ENCODE measurements at regions not wholly inside any gene's neighbourhood (a gene's known extent, or its start where the extent isn't known, plus 50 kb on each side); places are given as distances from the start of the nearest gene placed in this dataset.

DNA sequence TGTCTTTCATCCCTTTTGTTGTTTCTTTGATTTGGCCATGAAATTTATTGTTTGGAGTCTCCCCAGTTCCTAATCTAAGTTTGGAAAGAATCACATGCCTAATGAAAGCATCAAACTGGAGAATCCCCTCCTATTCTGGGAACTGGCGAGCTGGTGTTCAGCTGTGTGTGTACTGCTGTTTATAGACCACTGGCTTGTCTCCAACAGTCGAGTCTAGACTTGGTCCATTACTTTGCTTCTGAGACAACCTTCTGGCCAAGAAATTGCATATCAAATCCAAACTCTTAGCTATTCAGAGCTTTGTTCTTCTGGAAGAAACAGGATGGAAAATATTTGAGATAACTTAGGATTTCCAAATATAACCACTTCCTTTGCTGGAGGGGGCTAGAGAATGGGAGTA is 111.5 kb upstream of the THSD7B start:
- no peak for TF ChIP-seq POLR2A (IDR thresholded peaks at IDR 0.05)
- TF ChIP-seq, protein P1, sequence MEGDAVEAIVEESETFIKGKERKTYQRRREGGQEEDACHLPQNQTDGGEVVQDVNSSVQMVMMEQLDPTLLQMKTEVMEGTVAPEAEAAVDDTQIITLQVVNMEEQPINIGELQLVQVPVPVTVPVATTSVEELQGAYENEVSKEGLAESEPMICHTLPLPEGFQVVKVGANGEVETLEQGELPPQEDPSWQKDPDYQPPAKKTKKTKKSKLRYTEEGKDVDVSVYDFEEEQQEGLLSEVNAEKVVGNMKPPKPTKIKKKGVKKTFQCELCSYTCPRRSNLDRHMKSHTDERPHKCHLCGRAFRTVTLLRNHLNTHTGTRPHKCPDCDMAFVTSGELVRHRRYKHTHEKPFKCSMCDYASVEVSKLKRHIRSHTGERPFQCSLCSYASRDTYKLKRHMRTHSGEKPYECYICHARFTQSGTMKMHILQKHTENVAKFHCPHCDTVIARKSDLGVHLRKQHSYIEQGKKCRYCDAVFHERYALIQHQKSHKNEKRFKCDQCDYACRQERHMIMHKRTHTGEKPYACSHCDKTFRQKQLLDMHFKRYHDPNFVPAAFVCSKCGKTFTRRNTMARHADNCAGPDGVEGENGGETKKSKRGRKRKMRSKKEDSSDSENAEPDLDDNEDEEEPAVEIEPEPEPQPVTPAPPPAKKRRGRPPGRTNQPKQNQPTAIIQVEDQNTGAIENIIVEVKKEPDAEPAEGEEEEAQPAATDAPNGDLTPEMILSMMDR (IDR thresholded peaks at IDR 0.05), result no peak
- WGBS (ENCODE audit: insufficient coverage, low coverage, low lambda C conversion rate, missing lambda C conversion rate), result 18% methylated on average over 2 of the region's 2 CpGs
- no peak overlapping the region for H3K27ac ChIP-seq
- ATAC-seq (peak in 1 of 4 donors; percentile 55), DNase-seq (no peak)
- no peaks in the 10 kb centered on the region for H3K9me3 ChIP-seq
- H3K4me1 ChIP-seq, result no peaks in the 10 kb centered on the region
- H3K27me3 ChIP-seq, result no peaks in the 10 kb centered on the region
- no peaks in the 10 kb centered on the region for H3K36me3 ChIP-seq
- H3K4me3 ChIP-seq, result no peak overlapping the region
- intact Hi-C loops (cut with DNase I), result no loop called here

DNA sequence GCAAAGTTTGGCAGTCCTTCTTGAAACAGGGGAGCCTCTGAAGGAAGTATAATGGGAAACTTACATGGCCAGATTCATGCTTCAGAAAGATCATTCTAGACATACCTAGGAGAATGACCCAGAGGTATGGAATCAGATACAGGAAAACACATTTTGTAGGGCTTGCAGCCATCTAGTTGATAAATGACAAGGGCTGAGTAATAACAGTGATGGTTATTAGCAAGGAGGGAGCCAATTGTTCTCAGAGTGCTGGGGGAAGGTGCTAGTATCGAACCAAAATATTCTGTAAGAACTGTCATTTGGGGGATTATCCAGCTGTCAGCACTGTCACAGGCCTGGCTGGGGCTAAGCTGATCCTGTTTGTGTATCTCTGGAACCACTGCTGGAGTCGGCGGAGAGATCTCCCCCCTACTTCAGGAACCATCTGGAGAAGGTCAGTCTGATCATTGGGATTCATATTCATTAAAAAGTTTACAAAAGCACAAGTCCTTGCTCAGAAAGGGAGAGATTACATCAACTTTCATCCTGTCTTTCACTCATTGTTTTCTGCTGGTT is 113.8 kb upstream of the THSD7B start:
- no peak for DNase-seq

DNA sequence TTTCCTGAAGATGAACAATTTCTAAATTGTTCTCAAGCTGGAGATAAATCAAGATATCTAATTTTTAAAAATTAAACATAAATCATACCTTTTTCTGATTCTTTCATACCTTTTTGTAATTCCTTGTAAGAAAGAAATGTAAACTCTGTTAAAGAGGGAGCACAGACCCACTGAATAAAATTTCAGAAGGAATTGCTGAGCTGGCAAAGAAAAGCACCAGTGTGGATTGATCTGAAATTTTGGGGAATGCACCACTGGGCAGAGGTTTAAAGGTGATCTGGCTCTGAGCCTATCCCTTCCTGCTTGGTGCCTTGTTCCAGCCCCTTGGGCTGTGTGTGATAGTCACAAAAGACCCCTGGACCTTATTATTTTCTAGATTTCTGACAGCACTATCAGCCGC is 118.3 kb upstream of the THSD7B start:
- Histone ChIP-seq H3K9me3 (no peaks in the 10 kb centered on the region), H3K4me3 (no peak overlapping the region), H3K27ac (no peak overlapping the region), H3K27me3 (no peaks in the 10 kb centered on the region), H3K4me1 (no peaks in the 10 kb centered on the region), H3K36me3 (no peaks in the 10 kb centered on the region)
- DNase-seq (no peak), ATAC-seq (no peak)
- intact Hi-C loops (cut with DNase I), result no loop called here
- WGBS (ENCODE audit: insufficient coverage, low coverage, low lambda C conversion rate, missing lambda C conversion rate), result 67% methylated on average over 1 of the region's 1 CpG
- TF ChIP-seq POLR2A (IDR thresholded peaks at IDR 0.05), result no peak
- TF ChIP-seq, protein P1 (IDR thresholded peaks at IDR 0.05), result no peak

More for the DNA sequence above, 113.8 kb upstream of the THSD7B start:
- no peak for ATAC-seq
- WGBS (ENCODE audit: insufficient coverage, low coverage, low lambda C conversion rate, missing lambda C conversion rate), result 40% methylated on average over 2 of the region's 3 CpGs
- intact Hi-C loops (cut with DNase I), result no loop called here
- Histone ChIP-seq H3K4me3 (no peak overlapping the region), H3K9me3 (no peaks in the 10 kb centered on the region), H3K4me1 (no peaks in the 10 kb centered on the region), H3K36me3 (no peaks in the 10 kb centered on the region), H3K27me3 (no peaks in the 10 kb centered on the region), H3K27ac (no peak overlapping the region)
- TF ChIP-seq, protein P1 (IDR thresholded peaks at IDR 0.05), result no peak
- no peak for TF ChIP-seq POLR2A (IDR thresholded peaks at IDR 0.05)

DNA sequence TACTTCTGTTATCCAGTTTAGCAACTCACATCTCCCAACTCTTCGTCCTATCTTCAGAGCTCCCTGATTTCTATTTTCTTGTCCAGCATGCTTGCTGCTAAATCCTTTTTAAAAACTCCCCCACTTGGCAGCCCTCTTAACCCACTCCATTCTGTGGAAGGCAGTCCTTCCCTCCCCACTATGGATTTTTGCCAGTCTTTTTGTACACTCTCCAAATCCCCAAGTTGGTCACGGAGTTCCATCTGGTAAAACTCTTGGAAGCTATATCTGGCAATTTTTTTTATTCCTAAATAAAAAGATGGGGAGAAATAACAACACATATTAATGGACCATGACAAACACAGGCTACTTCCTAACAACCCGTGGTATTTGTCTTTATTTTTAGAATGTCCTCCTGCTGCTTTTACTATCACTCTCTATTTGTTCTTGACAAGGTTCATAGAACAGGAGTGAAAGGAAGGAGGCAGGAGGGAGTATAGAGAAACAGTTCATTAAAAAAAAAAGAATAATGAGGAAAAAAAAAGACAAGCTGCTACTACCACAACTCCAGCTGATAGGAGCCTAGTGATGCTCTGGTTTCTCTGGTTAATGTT is 120.0 kb upstream of the THSD7B start:
- no peak for DNase-seq
- H3K4me1 ChIP-seq, result no peaks in the 10 kb centered on the region

More for the DNA sequence above, 120.0 kb upstream of the THSD7B start:
- Histone ChIP-seq H3K27me3 (no peaks in the 10 kb centered on the region), H3K9me3 (no peaks in the 10 kb centered on the region), H3K36me3 (no peaks in the 10 kb centered on the region), H3K27ac (no peak overlapping the region), H3K4me3 (no peak overlapping the region)
- ATAC-seq, result no peak
- WGBS (ENCODE audit: insufficient coverage, low coverage, low lambda C conversion rate, missing lambda C conversion rate), result 24% methylated on average over 3 of the region's 3 CpGs
- TF ChIP-seq, protein P1 (IDR thresholded peaks at IDR 0.05), result no peak
- no peak for TF ChIP-seq POLR2A (IDR thresholded peaks at IDR 0.05)
- intact Hi-C loops (cut with DNase I), result no loop called here

Measured in right lobe of liver (tissue), 6 donors.